RWPE2 (cell line): ENCODE measurements at regions not wholly inside any gene's neighbourhood (a gene's known extent, or its start where the extent isn't known, plus 50 kb on each side); places are given as distances from the start of the nearest gene placed in this dataset.
"Not testable (repeated sequence)": the region's sequence is repeated elsewhere in the genome, so short reads cannot be mapped to it uniquely, and the experiment has no call there.

Source experiments
- ATAC-seq: fragments of 200-7000 bp; cut with Tn5 transposase; 3 replicates; pipeline ENCODE4 v1.9.1; 2021; ENCODE audit warnings: low read depth
- DNase-seq: peaks from one replicate; pipeline ENCODE4 v3.0.0-alpha.2; 2020; ENCODE audit warnings: low spot score
- H3K27ac ChIP-seq: fragments of 450-650 bp; 2 replicates; pipeline ENCODE4 v1.5.1; 2017; ENCODE audit warnings: mild to moderate bottlenecking; ENCODE audit not compliant: poor library complexity, severe bottlenecking
- H3K27me3 ChIP-seq: fragments of 250-450 bp; sonication (Bioruptor Pico); 2 replicates; pipeline ENCODE4 v1.5.1; 2021; ENCODE audit warnings: mild to moderate bottlenecking, moderate library complexity; ENCODE audit not compliant: insufficient read depth, poor library complexity, severe bottlenecking
- H3K36me3 ChIP-seq: fragments of 250-450 bp; sonication (Bioruptor Pico); 2 replicates; pipeline ENCODE4 v1.5.1; 2020; ENCODE audit warnings: low read depth, mild to moderate bottlenecking, moderate library complexity
- H3K4me1 ChIP-seq: fragments of 250-450 bp; sonication (Bioruptor Pico); 2 replicates; pipeline ENCODE4 v1.5.1; 2021; ENCODE audit warnings: mild to moderate bottlenecking, moderate library complexity; ENCODE audit not compliant: insufficient read depth, poor library complexity, severe bottlenecking
- H3K4me3 ChIP-seq: fragments of 250-450 bp; sonication (Bioruptor Pico); 2 replicates; pipeline ENCODE4 v1.5.1; 2021; ENCODE audit warnings: mild to moderate bottlenecking, moderate library complexity; ENCODE audit not compliant: severe bottlenecking
- H3K9me3 ChIP-seq: fragments of 250-450 bp; sonication (Bioruptor Pico); 2 replicates; pipeline ENCODE4 v1.5.1; 2021; ENCODE audit warnings: mild to moderate bottlenecking, moderate library complexity; ENCODE audit not compliant: severe bottlenecking
- TF ChIP-seq, protein P1 (sequence below): fragments of 450-650 bp; IDR thresholded peaks from one replicate; pipeline ENCODE4 v1.5.1; 2017; ENCODE audit warnings: mild to moderate bottlenecking, moderate library complexity; ENCODE audit not compliant: poor library complexity, severe bottlenecking

DNA sequence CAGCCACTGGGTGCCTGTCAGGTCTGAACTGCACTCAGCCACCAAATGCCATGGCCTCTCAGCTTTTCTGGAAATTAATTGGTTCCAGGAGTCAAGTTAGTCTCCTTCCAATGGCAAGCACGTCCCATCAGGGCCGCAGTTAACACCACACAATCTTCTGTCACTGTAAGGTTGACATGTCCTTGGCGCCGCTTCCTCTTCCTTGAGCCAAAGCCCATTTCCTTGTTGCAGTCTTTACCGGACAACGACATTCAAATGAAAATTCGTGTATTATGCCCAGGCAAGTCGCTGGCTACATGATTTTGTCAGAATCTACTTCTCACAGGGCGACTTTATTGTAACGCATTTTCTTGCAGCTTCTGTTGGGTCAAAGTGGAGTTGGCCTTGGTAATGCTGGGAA lies 430.6 kb upstream of the KAZN start:
- DNase-seq = no peak
- Histone ChIP-seq H3K36me3 (no peaks in the 10 kb centered on the region), H3K4me3 (no peak overlapping the region), H3K9me3 (no peaks in the 10 kb centered on the region), H3K27ac (no peak overlapping the region), H3K27me3 (no peaks in the 10 kb centered on the region), H3K4me1 (no peaks in the 10 kb centered on the region)
- no peak for ATAC-seq
- TF ChIP-seq, protein P1, sequence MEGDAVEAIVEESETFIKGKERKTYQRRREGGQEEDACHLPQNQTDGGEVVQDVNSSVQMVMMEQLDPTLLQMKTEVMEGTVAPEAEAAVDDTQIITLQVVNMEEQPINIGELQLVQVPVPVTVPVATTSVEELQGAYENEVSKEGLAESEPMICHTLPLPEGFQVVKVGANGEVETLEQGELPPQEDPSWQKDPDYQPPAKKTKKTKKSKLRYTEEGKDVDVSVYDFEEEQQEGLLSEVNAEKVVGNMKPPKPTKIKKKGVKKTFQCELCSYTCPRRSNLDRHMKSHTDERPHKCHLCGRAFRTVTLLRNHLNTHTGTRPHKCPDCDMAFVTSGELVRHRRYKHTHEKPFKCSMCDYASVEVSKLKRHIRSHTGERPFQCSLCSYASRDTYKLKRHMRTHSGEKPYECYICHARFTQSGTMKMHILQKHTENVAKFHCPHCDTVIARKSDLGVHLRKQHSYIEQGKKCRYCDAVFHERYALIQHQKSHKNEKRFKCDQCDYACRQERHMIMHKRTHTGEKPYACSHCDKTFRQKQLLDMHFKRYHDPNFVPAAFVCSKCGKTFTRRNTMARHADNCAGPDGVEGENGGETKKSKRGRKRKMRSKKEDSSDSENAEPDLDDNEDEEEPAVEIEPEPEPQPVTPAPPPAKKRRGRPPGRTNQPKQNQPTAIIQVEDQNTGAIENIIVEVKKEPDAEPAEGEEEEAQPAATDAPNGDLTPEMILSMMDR = no peak

DNA sequence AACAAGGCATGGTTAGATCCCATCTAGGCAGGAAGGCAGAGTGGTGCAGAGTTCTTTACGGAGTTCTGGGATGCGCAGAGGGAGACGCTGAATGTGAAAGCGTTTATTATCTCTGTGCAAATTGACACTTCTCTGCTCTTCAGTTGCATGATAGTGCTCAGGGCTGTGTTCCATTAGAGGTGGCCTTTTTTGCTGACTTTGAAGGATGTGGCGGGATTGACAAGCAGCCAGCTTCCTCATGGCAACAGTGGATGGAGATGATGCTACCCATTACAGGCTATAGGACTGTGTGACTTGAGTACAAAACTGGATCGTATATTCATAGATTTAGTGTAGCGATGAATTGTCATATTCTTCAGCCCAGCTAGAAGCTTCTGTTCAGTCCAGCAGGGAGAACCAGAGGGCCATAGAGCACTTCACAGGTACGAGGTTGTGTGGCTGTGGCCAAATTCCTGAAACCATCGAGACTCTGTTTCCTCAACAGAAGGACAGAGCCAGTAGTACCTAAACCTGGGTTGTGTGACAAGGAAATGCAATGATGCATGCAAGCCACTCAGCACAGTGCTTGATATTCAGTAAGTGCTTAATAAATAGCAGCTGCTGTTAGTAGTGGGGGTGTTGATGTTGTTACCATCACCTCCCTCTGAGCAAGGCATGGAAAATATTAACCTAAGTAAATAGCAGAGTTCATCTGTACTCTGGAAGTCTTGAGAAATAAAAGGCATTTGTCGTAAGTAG lies 430.0 kb upstream of the KAZN start:
- Histone ChIP-seq H3K27me3 (no peaks in the 10 kb centered on the region), H3K4me3 (no peak overlapping the region), H3K27ac (no peak overlapping the region), H3K4me1 (no peaks in the 10 kb centered on the region), H3K9me3 (no peaks in the 10 kb centered on the region), H3K36me3 (no peaks in the 10 kb centered on the region)
- no peak for DNase-seq
- no peak for ATAC-seq
- TF ChIP-seq, protein P1 = no peak

DNA sequence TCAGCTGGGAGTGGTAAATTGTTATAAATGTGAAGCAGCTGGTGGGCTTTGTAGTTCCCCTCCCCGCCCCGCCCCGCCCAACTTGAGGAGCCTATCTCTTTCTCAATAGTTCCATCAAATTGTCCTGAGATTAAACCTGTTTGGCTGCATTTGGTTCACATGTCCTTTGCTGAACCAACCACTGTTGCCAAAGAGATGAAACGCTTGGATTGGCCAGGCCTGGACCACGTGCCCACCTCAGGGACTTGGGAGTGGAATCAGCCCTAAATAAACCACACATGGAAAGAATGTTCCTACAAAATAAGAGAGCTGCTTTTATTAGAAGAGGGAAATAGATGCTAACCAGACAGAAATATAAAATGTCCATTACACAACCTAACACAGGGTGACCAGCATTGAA lies 424.9 kb upstream of the KAZN start:
- TF ChIP-seq, protein P1 = no peak
- no peak overlapping the region for H3K27ac ChIP-seq
- no peak overlapping the region for H3K4me3 ChIP-seq
- H3K9me3 ChIP-seq = no peaks in the 10 kb centered on the region
- H3K27me3 ChIP-seq = no peaks in the 10 kb centered on the region
- DNase-seq (no peak), ATAC-seq (no peak)
- H3K36me3 ChIP-seq = no peaks in the 10 kb centered on the region
- H3K4me1 ChIP-seq = no peaks in the 10 kb centered on the region

DNA sequence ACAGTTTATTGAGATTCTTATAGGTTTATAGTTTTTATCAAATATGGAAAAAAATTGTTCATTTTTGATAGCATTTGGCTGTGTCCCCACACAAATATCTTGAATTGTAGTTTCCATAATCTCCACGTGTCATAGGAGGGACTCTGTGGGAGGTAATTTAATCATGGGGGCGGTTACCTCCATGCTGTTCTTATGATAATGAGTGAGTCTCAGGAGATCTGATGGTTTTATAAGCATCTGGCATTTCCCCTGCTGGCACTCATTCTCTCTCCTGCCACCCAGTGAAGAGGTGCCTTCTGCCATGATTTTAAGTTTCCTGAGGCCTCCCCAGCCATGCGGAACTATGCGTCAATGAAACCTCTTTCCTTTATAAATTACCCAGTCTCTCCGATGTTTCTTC lies 420.6 kb upstream of the KAZN start:
- H3K4me3 ChIP-seq, H3K27me3 ChIP-seq, ATAC-seq, H3K27ac ChIP-seq, H3K9me3 ChIP-seq, DNase-seq, H3K4me1 ChIP-seq, H3K36me3 ChIP-seq: not testable (repeated sequence)

DNA sequence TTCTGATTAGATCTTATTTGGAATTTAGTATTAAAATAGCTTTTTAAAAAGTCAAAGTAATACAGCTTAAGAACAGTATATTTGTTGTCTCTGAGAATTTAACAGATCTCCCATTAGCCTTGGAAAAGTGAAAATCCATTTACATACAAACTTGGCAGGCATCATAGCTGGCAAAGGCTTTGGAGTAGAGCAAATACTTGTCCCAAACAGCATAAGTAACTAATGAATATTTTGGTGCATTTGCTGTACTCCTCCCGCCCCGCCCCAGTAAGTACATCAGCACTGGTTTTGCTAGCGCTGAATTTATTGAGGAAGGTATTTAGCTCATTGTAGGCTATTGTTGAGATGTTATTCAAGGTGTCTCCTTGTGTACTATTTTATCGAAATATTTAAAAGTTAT lies 417.7 kb upstream of the KAZN start:
- Histone ChIP-seq H3K9me3 (no peaks in the 10 kb centered on the region), H3K4me1 (no peaks in the 10 kb centered on the region), H3K36me3 (no peaks in the 10 kb centered on the region), H3K4me3 (no peak overlapping the region), H3K27ac (no peak overlapping the region), H3K27me3 (no peaks in the 10 kb centered on the region)
- TF ChIP-seq, protein P1 = no peak
- ATAC-seq (no peak), DNase-seq (no peak)
